ENCODE measurements at regions not wholly inside any gene's neighbourhood (a gene's known extent, or its start where the extent isn't known, plus 50 kb on each side); places are given as distances from the start of the nearest gene placed in this dataset.

- CTCF ChIA-PET = no interaction called here
- POLR2A ChIA-PET = no interaction called here
- DNase-seq (ENCODE audit: low read depth, low spot score) (no peak), ATAC-seq (no peak)
- TF ChIP-seq JUND (IDR thresholded peaks at IDR 0.05) = no peak
- no peak for TF ChIP-seq TCF7L2 (IDR thresholded peaks at IDR 0.05; ENCODE audit: borderline replicate concordance, extremely low read depth, insufficient read depth, insufficient read length)
- TF ChIP-seq POLR2AphosphoS5 (IDR thresholded peaks at IDR 0.05; ENCODE audit: low read depth, low read length) = no peak
- TF ChIP-seq FOSL1 (IDR thresholded peaks at IDR 0.05; ENCODE audit: low read depth) = no peak
- no peak for TF ChIP-seq REST (IDR thresholded peaks at IDR 0.05; ENCODE audit: low read depth)
- TF ChIP-seq ZFX (IDR thresholded peaks at IDR 0.05) = no peak
- TF ChIP-seq RAD21 (IDR thresholded peaks at IDR 0.05; ENCODE audit: low read depth) = no peak
- no peak for TF ChIP-seq YY1 (IDR thresholded peaks at IDR 0.05; ENCODE audit: extremely low read depth, insufficient replicate concordance, low read depth, low read length)
- TF ChIP-seq CTCF (IDR thresholded peaks at IDR 0.05 in 2 of 3, conservative IDR thresholded peaks at IDR 0.05 in 1 of 3; ENCODE audit: borderline replicate concordance in 1 of 3, insufficient read depth in 1 of 3, low read depth in 2 of 3, low read length in 2 of 3) = no peak
- no peak for TF ChIP-seq EZH2 (IDR thresholded peaks at IDR 0.05)
- no peak for TF ChIP-seq ZNF274 (IDR thresholded peaks at IDR 0.05; ENCODE audit: low read depth, low read length)
- TF ChIP-seq ELF1 (IDR thresholded peaks at IDR 0.05; ENCODE audit: borderline replicate concordance, low read depth) = no peak
- no peak for TF ChIP-seq SIN3A (IDR thresholded peaks at IDR 0.05; ENCODE audit: low read depth)
- no peak for TF ChIP-seq ZBTB33 (IDR thresholded peaks at IDR 0.05; ENCODE audit: extremely low read depth, insufficient replicate concordance, low read length)
- no peak for TF ChIP-seq SRF (IDR thresholded peaks at IDR 0.05; ENCODE audit: low read depth)
- no peak for TF ChIP-seq MAX (IDR thresholded peaks at IDR 0.05)
- no peak for TF ChIP-seq CEBPB (IDR thresholded peaks at IDR 0.05; ENCODE audit: low read depth)
- no peak overlapping the region for H3K4me3 ChIP-seq (replicated peaks in 1 of 2; ENCODE audit: low read depth in 1 of 2, low read length in 2 of 2)
- no peaks in the 10 kb centered on the region for H3K36me3 ChIP-seq (ENCODE audit: control insufficient read depth in 1 of 2, insufficient read depth in 2 of 2, low read length in 2 of 2)
- no peak overlapping the region for H2AFZ ChIP-seq (ENCODE audit: low read depth, low read length, poor library complexity, severe bottlenecking)
- no peaks in the 10 kb centered on the region for H3K79me2 ChIP-seq (ENCODE audit: insufficient read depth, low read length)
- RAD21 ChIA-PET (ENCODE audit: low non-redundant PET in 1 of 2, low total read pairs in 2 of 2, uncharacterized antibody in 2 of 2, unreplicated experiment in 2 of 2) = no interaction called here
- H3K4me1 ChIP-seq (ENCODE audit: control insufficient read depth in 1 of 2, insufficient read depth in 2 of 2, low read length in 2 of 2) = no peaks in the 10 kb centered on the region
- H3K9me3 ChIP-seq (ENCODE audit: control insufficient read depth in 1 of 2, insufficient read depth in 1 of 2, low read depth in 1 of 2, low read length in 2 of 2) = no peaks in the 10 kb centered on the region
- no peak overlapping the region for H3K4me2 ChIP-seq (ENCODE audit: low read length)
- H3K9ac ChIP-seq (ENCODE audit: low read length) = no peak overlapping the region
- H3K27me3 ChIP-seq (ENCODE audit: insufficient read depth, low read length) = peaks cover 3% of the 10 kb centered on the region; the same call in 1 of the 2 replicates
- H4K20me1 ChIP-seq (ENCODE audit: insufficient read depth) = no peaks in the 10 kb centered on the region
- H3K27ac ChIP-seq (ENCODE audit: low read depth, low read length) = no peak overlapping the region
- BruUV-seq (replicated peaks) = no TSS peak
- intact Hi-C loops (cut with micrococcal nuclease) = no loop called here
- no peaks in the 10 kb centered on the region for H3K9me2 ChIP-seq (ENCODE audit: insufficient read depth)
These were observed 151.8 kb downstream of the SMC2 start for GRCh38 chr9:104245925-104246324.

All from HCT116 (cell line).